GM23248 (cell line): ENCODE measurements at regions not wholly inside any gene's neighbourhood (a gene's known extent, or its start where the extent isn't known, plus 50 kb on each side); places are given as distances from the start of the nearest gene placed in this dataset.

Source experiments
- DNase-seq: peaks from one replicate; pipeline ENCODE4 v3.0.0-alpha.2; 2015
- H2AFZ ChIP-seq: fragments of 200-600 bp; sonication (generic); 2 replicates; pipeline ENCODE4 v1.6.1; 2016; ENCODE audit warnings: antibody characterized with exemption
- H3F3A ChIP-seq: fragments of 200-600 bp; sonication (generic); 2 replicates; pipeline ENCODE4 v1.6.1; 2016; ENCODE audit warnings: mild to moderate bottlenecking, antibody characterized with exemption, mixed run types; ENCODE audit not compliant: insufficient read depth
- H3K27ac ChIP-seq: fragments of 200-600 bp; sonication (generic); 2 replicates; pipeline ENCODE4 v1.5.1; 2016; ENCODE audit warnings: mild to moderate bottlenecking
- H3K27me3 ChIP-seq: fragments of 200-600 bp; sonication (generic); replicated peaks from 2 replicates; pipeline ENCODE4 v1.6.1; 2016; ENCODE audit warnings: mild to moderate bottlenecking; ENCODE audit not compliant: insufficient read depth
- H3K36me3 ChIP-seq: fragments of 200-600 bp; sonication (generic); 2 replicates; pipeline ENCODE4 v1.6.1; 2016; ENCODE audit warnings: low read depth, mild to moderate bottlenecking
- H3K4me1 ChIP-seq: fragments of 200-600 bp; sonication (generic); 2 replicates; pipeline ENCODE4 v1.6.1; 2016; ENCODE audit warnings: mild to moderate bottlenecking; ENCODE audit not compliant: insufficient read depth
- H3K4me2 ChIP-seq: fragments of 200-600 bp; sonication (generic); one replicate; pipeline ENCODE4 v1.6.1; 2016; ENCODE audit warnings: mild to moderate bottlenecking; ENCODE audit not compliant: unreplicated experiment
- H3K4me3 ChIP-seq: fragments of 200-600 bp; sonication (generic); 2 replicates; pipeline ENCODE4 v1.5.1; 2016; ENCODE audit warnings: mild to moderate bottlenecking
- H3K79me2 ChIP-seq: fragments of 200-600 bp; sonication (generic); 2 replicates; pipeline ENCODE4 v1.6.1; 2016; ENCODE audit warnings: mild to moderate bottlenecking; ENCODE audit not compliant: insufficient read depth
- H3K9ac ChIP-seq: fragments of 200-600 bp; sonication (generic); 2 replicates; pipeline ENCODE4 v1.6.1; 2016; ENCODE audit warnings: mild to moderate bottlenecking
- H3K9me2 ChIP-seq: fragments of 200-600 bp; sonication (generic); 2 replicates; pipeline ENCODE4 v1.6.1; 2016; ENCODE audit warnings: mixed run types, mild to moderate bottlenecking, moderate library complexity; ENCODE audit not compliant: insufficient read depth
- H3K9me3 ChIP-seq: fragments of 200-600 bp; sonication (generic); one replicate; pipeline ENCODE4 v1.6.1; 2017; ENCODE audit warnings: low read depth
- H4K20me1 ChIP-seq: fragments of 200-600 bp; sonication (generic); 2 replicates; pipeline ENCODE4 v1.6.0; 2016; ENCODE audit not compliant: insufficient read depth
- EZH2 ChIP-seq: fragments of 200-600 bp; sonication (generic); IDR thresholded peaks from 2 replicates; pipeline ENCODE4 v1.6.1; 2018; ENCODE audit warnings: antibody characterized with exemption, mild to moderate bottlenecking; ENCODE audit not compliant: insufficient read depth, poor library complexity, severe bottlenecking
- EZH2phosphoT487 ChIP-seq: fragments of 200-600 bp; sonication (generic); IDR thresholded peaks from 2 replicates; pipeline ENCODE4 v1.6.1; 2018; ENCODE audit warnings: antibody characterized with exemption, moderate library complexity, mild to moderate bottlenecking, low read depth; ENCODE audit not compliant: insufficient read depth
- WGBS, 2 experiments: methylation state at CpG; one replicate each; pipeline ENCODE4 v1.1.6; 2015 to 2017; ENCODE audit warnings: low lambda C conversion rate in 2 of 2, low coverage in 1 of 2; ENCODE audit errors: missing lambda C conversion rate in 2 of 2; 5-methylcytosine and 5-hydroxymethylcytosine counted together
- in situ Hi-C: fragments of 300-500 bp; cut with MboI; formaldehyde crosslinking; loops from 2 replicates; pipeline ENCODE4 v1.15.0; 2020

DNA sequence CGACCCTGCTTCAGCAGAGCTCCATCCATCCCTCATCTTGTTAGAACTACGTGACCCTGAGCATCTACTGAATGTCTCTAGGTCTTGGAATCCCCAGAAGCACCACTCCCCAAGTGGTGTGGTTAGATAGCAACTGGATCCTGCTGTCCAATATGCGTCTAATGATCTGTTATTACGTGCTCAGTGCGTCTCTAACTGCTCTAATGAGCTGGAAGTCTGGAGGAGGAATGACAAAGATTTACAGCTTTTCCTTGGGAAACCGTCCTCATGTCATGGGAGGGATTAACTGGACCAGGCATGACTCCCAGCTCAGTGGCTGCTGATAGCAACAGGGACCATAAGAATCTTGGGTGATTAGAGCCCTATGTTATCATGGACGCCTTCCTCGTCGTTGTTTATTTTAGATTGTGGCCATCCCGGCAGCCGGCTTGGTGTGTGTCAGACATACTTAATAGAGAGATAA is 150.9 kb downstream of the HS3ST3B1 start:
- DNase-seq = no peak
- Histone ChIP-seq H3K4me2 (no peak overlapping the region), H4K20me1 (no peaks in the 10 kb centered on the region), H3F3A (no peaks in the 10 kb centered on the region), H3K9me2 (no peaks in the 10 kb centered on the region), H3K27me3 (no peaks in the 10 kb centered on the region), H3K79me2 (no peaks in the 10 kb centered on the region), H2AFZ (no peak overlapping the region), H3K27ac (no peak overlapping the region), H3K4me3 (no peak overlapping the region), H3K4me1 (no peaks in the 10 kb centered on the region), H3K9me3 (no peaks in the 10 kb centered on the region), H3K36me3 (no peaks in the 10 kb centered on the region), H3K9ac (no peak overlapping the region)
- TF ChIP-seq EZH2phosphoT487 = no peak
- TF ChIP-seq EZH2 = no peak
- in situ Hi-C loops = no loop called here
- 43% methylated on average over 11 of the region's 11 CpGs for whole genome bisulfite sequencing, 2 experiments

- Histone ChIP-seq H3K36me3 (no peaks in the 10 kb centered on the region), H3K79me2 (no peaks in the 10 kb centered on the region), H3K9me2 (no peaks in the 10 kb centered on the region), H3K4me1 (no peaks in the 10 kb centered on the region), H3K9me3 (no peaks in the 10 kb centered on the region), H2AFZ (no peak overlapping the region), H3K4me2 (no peak overlapping the region), H3K9ac (no peak overlapping the region), H3K4me3 (no peak overlapping the region), H4K20me1 (no peaks in the 10 kb centered on the region), H3K27ac (no peak overlapping the region), H3K27me3 (no peaks in the 10 kb centered on the region), H3F3A (no peaks in the 10 kb centered on the region)
- DNase-seq = no peak
- in situ Hi-C loops = no loop called here
- WGBS, 2 experiments = 67 to 69% methylated on average over 2 of the region's 2 CpGs
- TF ChIP-seq EZH2 = no peak
- no peak for TF ChIP-seq EZH2phosphoT487
Measured at GRCh38 chr17:14448818-14449217, 147.9 kb downstream of the HS3ST3B1 start.

- DNase-seq = no peak
- Histone ChIP-seq H4K20me1 (no peaks in the 10 kb centered on the region), H3K4me3 (no peak overlapping the region), H3K27ac (no peak overlapping the region), H3K9me2 (no peaks in the 10 kb centered on the region), H3K9ac (no peak overlapping the region), H3K9me3 (no peaks in the 10 kb centered on the region), H3K4me2 (no peak overlapping the region), H3K27me3 (no peaks in the 10 kb centered on the region), H3F3A (no peaks in the 10 kb centered on the region), H3K4me1 (no peaks in the 10 kb centered on the region), H3K79me2 (no peaks in the 10 kb centered on the region), H3K36me3 (no peaks in the 10 kb centered on the region), H2AFZ (no peak overlapping the region)
- in situ Hi-C loops = no loop called here
- TF ChIP-seq EZH2phosphoT487 (no peak), EZH2 (no peak)
- WGBS, 2 experiments = 21 to 25% methylated on average over 2 of the region's 2 CpGs
Measured at GRCh38 chr17:14446825-14447224, 145.9 kb downstream of the HS3ST3B1 start.

GRCh38 chr17:14444915-14445314 is 144.0 kb downstream of the HS3ST3B1 start:
- H3K79me2 ChIP-seq = no peaks in the 10 kb centered on the region
- H3F3A ChIP-seq = no peaks in the 10 kb centered on the region
- no peaks in the 10 kb centered on the region for H3K9me3 ChIP-seq
- H3K36me3 ChIP-seq = no peaks in the 10 kb centered on the region
- in situ Hi-C loops = no loop called here
- no peak overlapping the region for H3K4me3 ChIP-seq
- no peaks in the 10 kb centered on the region for H3K4me1 ChIP-seq
- no peak for DNase-seq
- no peak overlapping the region for H3K27ac ChIP-seq
- no peak overlapping the region for H3K4me2 ChIP-seq
- no peak overlapping the region for H3K9ac ChIP-seq
- H2AFZ ChIP-seq = no peak overlapping the region
- no peak for TF ChIP-seq EZH2phosphoT487
- no peak for TF ChIP-seq EZH2
- no peaks in the 10 kb centered on the region for H3K9me2 ChIP-seq
- WGBS, 2 experiments = 69 to 88% methylated on average over 3 of the region's 3 CpGs
- H3K27me3 ChIP-seq = no peaks in the 10 kb centered on the region
- H4K20me1 ChIP-seq = no peaks in the 10 kb centered on the region
